IPS-NIHi7 (cell line): ENCODE measurements at regions not wholly inside any gene's neighbourhood (a gene's known extent, or its start where the extent isn't known, plus 50 kb on each side); places are given as distances from the start of the nearest gene placed in this dataset.
"Not testable (repeated sequence)": the region's sequence is repeated elsewhere in the genome, so short reads cannot be mapped to it uniquely, and the experiment has no call there.

ENCODE experiments used
- DNase-seq: peaks from one replicate; pipeline ENCODE4 v3.0.0; 2012; ENCODE audit warnings: mixed read lengths; ENCODE audit errors: extremely low spot score

- DNase-seq: no peak
These were observed 122.8 kb upstream of the NOCT start for GRCh38 chr4:138892483-138893407.

- DNase-seq: no peak
These were observed 124.0 kb upstream of the NOCT start for GRCh38 chr4:138891631-138892031.

- no peak for DNase-seq
These were observed 124.5 kb upstream of the NOCT start for GRCh38 chr4:138890891-138891570.

- DNase-seq: no peak
These were observed 126.4 kb upstream of the NOCT start for GRCh38 chr4:138889216-138889615.

- DNase-seq: no peak
These were observed 127.8 kb upstream of the NOCT start for GRCh38 chr4:138887741-138888140.

- no peak for DNase-seq
These were observed 128.2 kb upstream of the NOCT start for GRCh38 chr4:138887341-138887740.

GRCh38 chr4:138879757-138880156 lies 135.8 kb upstream of the NOCT start:
- no peak for DNase-seq

- DNase-seq: no peak
These were observed 139.5 kb upstream of the NOCT start for GRCh38 chr4:138875891-138876608.

- no peak for DNase-seq
These were observed 144.1 kb upstream of the NOCT start for GRCh38 chr4:138871555-138871875.

- DNase-seq: peak; percentile 71
These were observed 144.6 kb upstream of the NOCT start for GRCh38 chr4:138870737-138871554.

GRCh38 chr4:138869631-138870030 lies 145.9 kb upstream of the NOCT start:
- no peak for DNase-seq

- DNase-seq: no peak
These were observed 146.4 kb upstream of the NOCT start for GRCh38 chr4:138869165-138869564.

GRCh38 chr4:138868562-138868961 lies 147.0 kb upstream of the NOCT start:
- DNase-seq: no peak

GRCh38 chr4:138867404-138867803 lies 148.2 kb upstream of the NOCT start:
- no peak for DNase-seq

- DNase-seq: no peak
These were observed 149.3 kb upstream of the NOCT start for GRCh38 chr4:138866314-138866713.

- DNase-seq: no peak
These were observed 149.8 kb upstream of the NOCT start for GRCh38 chr4:138865765-138866164.

- no peak for DNase-seq
These were observed 150.4 kb upstream of the NOCT start for GRCh38 chr4:138864961-138865720.

- no peak for DNase-seq
These were observed 152.4 kb upstream of the NOCT start for GRCh38 chr4:138863160-138863559.

GRCh38 chr4:138861135-138861534 lies 154.4 kb upstream of the NOCT start:
- DNase-seq: no peak

GRCh38 chr4:138860357-138860756 lies 155.2 kb upstream of the NOCT start:
- DNase-seq: not testable (repeated sequence)

- DNase-seq: no peak
These were observed 156.3 kb upstream of the NOCT start for GRCh38 chr4:138859254-138859653.
